ENCODE measurements at regions not wholly inside any gene's neighbourhood (a gene's known extent, or its start where the extent isn't known, plus 50 kb on each side); places are given as distances from the start of the nearest gene placed in this dataset.
A peak's percentile ranks its signal among the peaks of the same experiment; 100 is the strongest.

- peaks cover 7 to 8% (median 8%) of the 10 kb centered on the region in 3 donors for H3K4me1 Mint-ChIP-seq
- ATAC-seq (ENCODE audit: low read depth in 2 of 2) (no peak), DNase-seq (no peak)
- H3K36me3 Mint-ChIP-seq, result peaks cover 0 to 8% of the 10 kb centered on the region in 2 donors
- H3K27ac Mint-ChIP-seq, result peak overlapping the region in 1 of 6 donors; percentile 1
- H3K27me3 Mint-ChIP-seq, result peaks cover 0 to 20% (median 8%) of the 10 kb centered on the region in 3 donors
- no peak overlapping the region for H3K4me3 Mint-ChIP-seq
- peaks cover 0 to 5% (median 0%) of the 10 kb centered on the region in 7 donors for H3K9me3 Mint-ChIP-seq
Observed at GRCh38 chr7:7054252-7054830, 128.0 kb upstream of the C1GALT1 start.

GRCh38 chr7:7060828-7061599 is 121.3 kb upstream of the C1GALT1 start:
- H3K27ac Mint-ChIP-seq, result no peak overlapping the region
- H3K4me1 Mint-ChIP-seq, result no peaks in the 10 kb centered on the region
- peaks cover 28 to 43% (median 34%) of the 10 kb centered on the region in 3 donors for H3K27me3 Mint-ChIP-seq
- DNase-seq (no peak), ATAC-seq (ENCODE audit: low read depth in 2 of 2) (no peak)
- H3K9me3 Mint-ChIP-seq, result peaks cover 0 to 5% (median 0%) of the 10 kb centered on the region in 7 donors
- no peaks in the 10 kb centered on the region for H3K36me3 Mint-ChIP-seq
- no peak overlapping the region for H3K4me3 Mint-ChIP-seq

GRCh38 chr7:7077945-7078344 is 104.4 kb upstream of the C1GALT1 start:
- Mint-ChIP-seq H3K4me1 (no peaks in the 10 kb centered on the region), H3K27me3 (peaks cover 5 to 8% (median 5%) of the 10 kb centered on the region in 3 donors), H3K36me3 (no peaks in the 10 kb centered on the region), H3K4me3 (no peak overlapping the region), H3K9me3 (no peaks in the 10 kb centered on the region), H3K27ac (peak overlapping the region in 1 of 6 donors; percentile 59)
- no peak for ATAC-seq (ENCODE audit: low read depth in 2 of 2)
- no peak for DNase-seq

- Mint-ChIP-seq H3K27ac (peak overlapping the region in 1 of 6 donors; percentile 52), H3K9me3 (peaks cover 0 to 10% (median 8%) of the 10 kb centered on the region in 7 donors), H3K4me3 (no peak overlapping the region), H3K36me3 (peaks cover 0 to 4% of the 10 kb centered on the region in 2 donors), H3K27me3 (peaks cover 5 to 23% (median 13%) of the 10 kb centered on the region in 3 donors), H3K4me1 (no peaks in the 10 kb centered on the region)
- ATAC-seq (ENCODE audit: low read depth in 2 of 2) (no peak), DNase-seq (no peak)
Observed at GRCh38 chr7:7080802-7081201, 101.5 kb upstream of the C1GALT1 start.

- Mint-ChIP-seq H3K27ac (no peak overlapping the region), H3K4me1 (no peaks in the 10 kb centered on the region), H3K36me3 (peaks cover 0 to 14% of the 10 kb centered on the region in 2 donors), H3K9me3 (peaks cover 4 to 24% (median 15%) of the 10 kb centered on the region in 7 donors), H3K4me3 (no peak overlapping the region), H3K27me3 (peaks cover 31 to 59% (median 54%) of the 10 kb centered on the region in 3 donors)
- ATAC-seq (ENCODE audit: low read depth in 2 of 2) (no peak), DNase-seq (no peak)
Observed at GRCh38 chr7:7090460-7090859, 91.9 kb upstream of the C1GALT1 start.

GRCh38 chr7:7098280-7098818 is 84.0 kb upstream of the C1GALT1 start:
- DNase-seq (no peak), ATAC-seq (ENCODE audit: low read depth in 2 of 2) (no peak)
- Mint-ChIP-seq H3K27ac (peak overlapping the region in 1 of 6 donors; percentile 12), H3K9me3 (peaks cover 0 to 4% (median 0%) of the 10 kb centered on the region in 7 donors), H3K36me3 (no peaks in the 10 kb centered on the region), H3K27me3 (peaks cover 5 to 16% (median 10%) of the 10 kb centered on the region in 3 donors), H3K4me3 (no peak overlapping the region), H3K4me1 (peaks cover 0 to 4% (median 0%) of the 10 kb centered on the region in 3 donors)

- Mint-ChIP-seq H3K4me1 (peaks cover 0 to 5% (median 0%) of the 10 kb centered on the region in 3 donors), H3K4me3 (no peak overlapping the region), H3K27ac (peak overlapping the region in 1 of 6 donors; percentile 11), H3K36me3 (no peaks in the 10 kb centered on the region), H3K27me3 (peaks cover 4 to 13% (median 10%) of the 10 kb centered on the region in 3 donors), H3K9me3 (peaks cover 0 to 3% (median 0%) of the 10 kb centered on the region in 7 donors)
- DNase-seq, result no peak
- ATAC-seq (ENCODE audit: low read depth in 2 of 2), result no peak
Observed at GRCh38 chr7:7099584-7100014, 82.7 kb upstream of the C1GALT1 start.

GRCh38 chr7:7100432-7100849 is 81.9 kb upstream of the C1GALT1 start:
- peaks cover 0 to 5% (median 0%) of the 10 kb centered on the region in 3 donors for H3K4me1 Mint-ChIP-seq

GRCh38 chr7:7102906-7103305 is 79.4 kb upstream of the C1GALT1 start:
- DNase-seq, result no peak
- no peaks in the 10 kb centered on the region for H3K27me3 Mint-ChIP-seq

More at GRCh38 chr7:7100432-7100849, 81.9 kb upstream of the C1GALT1 start:
- H3K9me3 Mint-ChIP-seq, result no peaks in the 10 kb centered on the region
- no peaks in the 10 kb centered on the region for H3K36me3 Mint-ChIP-seq
- ATAC-seq (ENCODE audit: low read depth in 2 of 2), result no peak
- no peak overlapping the region for H3K27ac Mint-ChIP-seq
- H3K4me3 Mint-ChIP-seq, result no peak overlapping the region
- DNase-seq, result no peak
- H3K27me3 Mint-ChIP-seq, result peaks cover 0 to 10% (median 9%) of the 10 kb centered on the region in 3 donors

GRCh38 chr7:7103343-7104313 is 78.7 kb upstream of the C1GALT1 start:
- ATAC-seq (ENCODE audit: low read depth in 2 of 2) (peak; percentile 76 to 79), DNase-seq (peak; percentile 46)
- H3K4me3 Mint-ChIP-seq, result peak overlapping the region in 1 of 8 donors; percentile 69
- peaks cover 0 to 7% (median 3%) of the 10 kb centered on the region in 7 donors for H3K9me3 Mint-ChIP-seq
- no peaks in the 10 kb centered on the region for H3K36me3 Mint-ChIP-seq
- peaks cover 0 to 5% (median 0%) of the 10 kb centered on the region in 3 donors for H3K4me1 Mint-ChIP-seq
- H3K27ac Mint-ChIP-seq, result peak overlapping the region in 2 of 6 donors; percentile 6 to 58
- H3K27me3 Mint-ChIP-seq, result no peaks in the 10 kb centered on the region

More at GRCh38 chr7:7102906-7103305, 79.4 kb upstream of the C1GALT1 start:
- Mint-ChIP-seq H3K36me3 (no peaks in the 10 kb centered on the region), H3K9me3 (peaks cover 0 to 3% (median 2%) of the 10 kb centered on the region in 7 donors), H3K27ac (peak overlapping the region in 2 of 6 donors; percentile 6 to 58), H3K4me3 (peak overlapping the region in 1 of 8 donors; percentile 69), H3K4me1 (peaks cover 0 to 5% (median 0%) of the 10 kb centered on the region in 3 donors)
- no peak for ATAC-seq (ENCODE audit: low read depth in 2 of 2)

- no peak for ATAC-seq (ENCODE audit: low read depth in 2 of 2)
- no peak overlapping the region for H3K27ac Mint-ChIP-seq
- DNase-seq, result no peak
Observed at GRCh38 chr7:7104314-7104698, 78.0 kb upstream of the C1GALT1 start.

GRCh38 chr7:7104971-7105370 is 77.4 kb upstream of the C1GALT1 start:
- no peak for DNase-seq
- H3K9me3 Mint-ChIP-seq, result peaks cover 0 to 15% (median 7%) of the 10 kb centered on the region in 7 donors

More at GRCh38 chr7:7104314-7104698, 78.0 kb upstream of the C1GALT1 start:
- Mint-ChIP-seq H3K9me3 (peaks cover 0 to 13% (median 5%) of the 10 kb centered on the region in 7 donors), H3K4me3 (no peak overlapping the region), H3K4me1 (peaks cover 0 to 5% (median 0%) of the 10 kb centered on the region in 3 donors), H3K27me3 (no peaks in the 10 kb centered on the region), H3K36me3 (no peaks in the 10 kb centered on the region)

More at GRCh38 chr7:7104971-7105370, 77.4 kb upstream of the C1GALT1 start:
- no peaks in the 10 kb centered on the region for H3K36me3 Mint-ChIP-seq
- peak overlapping the region in 1 of 6 donors; percentile 90 for H3K27ac Mint-ChIP-seq
- H3K27me3 Mint-ChIP-seq, result no peaks in the 10 kb centered on the region
- ATAC-seq (ENCODE audit: low read depth in 2 of 2), result no peak
- H3K4me3 Mint-ChIP-seq, result no peak overlapping the region
- peaks cover 0 to 5% (median 0%) of the 10 kb centered on the region in 3 donors for H3K4me1 Mint-ChIP-seq
